ENCODE measurements at regions not wholly inside any gene's neighbourhood (a gene's known extent, or its start where the extent isn't known, plus 50 kb on each side); places are given as distances from the start of the nearest gene placed in this dataset.
A peak's percentile ranks its signal among the peaks of the same experiment; 100 is the strongest.

GRCh38 chr2:208570066-208570465, 163.5 kb downstream of the PTH2R start:
- WGBS (ENCODE audit: low lambda C conversion rate, missing lambda C conversion rate) = 94% methylated on average over 5 of the region's 5 CpGs
- no peak for DNase-seq (ENCODE audit: low spot score)
- Histone ChIP-seq H3K9me3 (ENCODE audit: low read depth) (no peaks in the 10 kb centered on the region), H3K27ac (no peak overlapping the region), H3K36me3 (replicated peaks; ENCODE audit: insufficient read depth, low read depth) (no peaks in the 10 kb centered on the region), H3K4me2 (no peak overlapping the region), H3K4me1 (ENCODE audit: insufficient read depth) (no peaks in the 10 kb centered on the region), H4K20me1 (ENCODE audit: insufficient read depth, poor library complexity, severe bottlenecking) (no peaks in the 10 kb centered on the region), H3K79me2 (no peaks in the 10 kb centered on the region), H3K27me3 (no peaks in the 10 kb centered on the region), H3K4me3 (no peak overlapping the region), H3K9me2 (replicated peaks; ENCODE audit: insufficient read depth) (no peaks in the 10 kb centered on the region), H2AFZ (no peak overlapping the region)
- TF ChIP-seq EZH2phosphoT487 (IDR thresholded peaks at IDR 0.05; ENCODE audit: low read depth, severe bottlenecking, unreplicated experiment) = no peak
- TF ChIP-seq, protein P1, sequence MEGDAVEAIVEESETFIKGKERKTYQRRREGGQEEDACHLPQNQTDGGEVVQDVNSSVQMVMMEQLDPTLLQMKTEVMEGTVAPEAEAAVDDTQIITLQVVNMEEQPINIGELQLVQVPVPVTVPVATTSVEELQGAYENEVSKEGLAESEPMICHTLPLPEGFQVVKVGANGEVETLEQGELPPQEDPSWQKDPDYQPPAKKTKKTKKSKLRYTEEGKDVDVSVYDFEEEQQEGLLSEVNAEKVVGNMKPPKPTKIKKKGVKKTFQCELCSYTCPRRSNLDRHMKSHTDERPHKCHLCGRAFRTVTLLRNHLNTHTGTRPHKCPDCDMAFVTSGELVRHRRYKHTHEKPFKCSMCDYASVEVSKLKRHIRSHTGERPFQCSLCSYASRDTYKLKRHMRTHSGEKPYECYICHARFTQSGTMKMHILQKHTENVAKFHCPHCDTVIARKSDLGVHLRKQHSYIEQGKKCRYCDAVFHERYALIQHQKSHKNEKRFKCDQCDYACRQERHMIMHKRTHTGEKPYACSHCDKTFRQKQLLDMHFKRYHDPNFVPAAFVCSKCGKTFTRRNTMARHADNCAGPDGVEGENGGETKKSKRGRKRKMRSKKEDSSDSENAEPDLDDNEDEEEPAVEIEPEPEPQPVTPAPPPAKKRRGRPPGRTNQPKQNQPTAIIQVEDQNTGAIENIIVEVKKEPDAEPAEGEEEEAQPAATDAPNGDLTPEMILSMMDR (IDR thresholded peaks at IDR 0.05; ENCODE audit: poor library complexity) = no peak
- TF ChIP-seq EZH2 (IDR thresholded peaks at IDR 0.05; ENCODE audit: borderline replicate concordance) = no peak

DNA sequence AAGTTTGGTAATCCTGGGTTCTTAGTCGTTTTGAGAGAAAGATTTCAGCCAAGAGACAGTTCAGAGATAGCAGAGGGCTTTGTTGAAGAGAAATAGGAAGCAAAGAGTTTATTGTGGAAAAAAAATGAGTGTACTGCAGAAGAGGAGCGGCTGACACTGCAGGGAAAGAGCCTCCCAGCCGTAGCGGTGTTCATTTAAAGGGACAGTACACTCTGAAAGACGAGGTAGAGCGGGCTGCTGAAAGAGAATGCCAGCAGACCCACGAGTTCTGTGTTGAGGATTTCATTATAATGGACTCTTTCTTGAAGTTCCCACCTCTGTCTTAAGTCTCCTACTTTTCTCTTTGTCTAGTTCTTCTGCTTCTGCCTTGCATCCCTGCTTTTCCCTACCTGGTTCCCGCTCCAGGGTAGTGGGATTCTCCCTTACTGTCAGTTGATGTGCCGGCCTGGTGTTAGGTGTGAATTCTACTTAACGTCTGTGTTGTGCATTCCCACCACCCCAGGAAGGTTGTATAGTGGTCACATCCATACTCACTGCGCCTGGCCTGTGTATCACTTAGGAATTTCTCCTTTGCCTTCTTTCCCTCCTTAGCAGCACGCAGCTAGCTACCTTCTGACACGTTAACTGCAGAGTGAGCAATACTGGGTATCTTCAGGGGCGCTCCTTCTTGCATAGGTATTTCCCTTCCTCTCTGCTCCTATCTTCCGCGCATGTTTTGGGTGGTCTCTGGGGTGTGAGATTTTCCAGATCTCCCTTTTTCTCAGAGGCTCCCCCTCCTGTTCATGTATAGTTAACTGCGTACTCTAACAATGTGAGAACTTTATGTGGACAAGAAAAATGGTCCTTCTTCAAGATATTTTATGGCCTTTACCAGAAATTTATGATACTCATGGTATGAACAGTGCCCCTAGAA, 164.5 kb downstream of the PTH2R start:
- H3K36me3 ChIP-seq (replicated peaks; ENCODE audit: insufficient read depth, low read depth) = no peaks in the 10 kb centered on the region
- peak overlapping the region; percentile 9 for H2AFZ ChIP-seq
- no peaks in the 10 kb centered on the region for H3K79me2 ChIP-seq
- TF ChIP-seq EZH2phosphoT487 (IDR thresholded peaks at IDR 0.05; ENCODE audit: low read depth, severe bottlenecking, unreplicated experiment) (no peak), EZH2 (IDR thresholded peaks at IDR 0.05; ENCODE audit: borderline replicate concordance) (no peak)
- TF ChIP-seq, protein P1 (IDR thresholded peaks at IDR 0.05; ENCODE audit: poor library complexity) = peak; percentile 14
- H3K9me3 ChIP-seq (ENCODE audit: low read depth) = no peaks in the 10 kb centered on the region
- WGBS (ENCODE audit: low lambda C conversion rate, missing lambda C conversion rate) = 42% methylated on average over 17 of the region's 17 CpGs
- no peak overlapping the region for H3K27ac ChIP-seq
- H3K4me3 ChIP-seq = no peak overlapping the region
- peak; percentile 15 for DNase-seq (ENCODE audit: low spot score)
- peak overlapping the region; percentile 28 for H3K4me2 ChIP-seq
- no peaks in the 10 kb centered on the region for H3K9me2 ChIP-seq (replicated peaks; ENCODE audit: insufficient read depth)
- H3K4me1 ChIP-seq (ENCODE audit: insufficient read depth) = no peaks in the 10 kb centered on the region
- no peaks in the 10 kb centered on the region for H3K27me3 ChIP-seq
- no peaks in the 10 kb centered on the region for H4K20me1 ChIP-seq (ENCODE audit: insufficient read depth, poor library complexity, severe bottlenecking)

- Histone ChIP-seq H3K4me2 (no peak overlapping the region), H3K4me1 (ENCODE audit: insufficient read depth) (no peaks in the 10 kb centered on the region), H3K27me3 (no peaks in the 10 kb centered on the region), H3K9me3 (ENCODE audit: low read depth) (no peaks in the 10 kb centered on the region), H3K27ac (no peak overlapping the region), H3K36me3 (replicated peaks; ENCODE audit: insufficient read depth, low read depth) (no peaks in the 10 kb centered on the region), H2AFZ (no peak overlapping the region), H3K4me3 (no peak overlapping the region), H4K20me1 (ENCODE audit: insufficient read depth, poor library complexity, severe bottlenecking) (no peaks in the 10 kb centered on the region), H3K79me2 (no peaks in the 10 kb centered on the region), H3K9me2 (replicated peaks; ENCODE audit: insufficient read depth) (no peaks in the 10 kb centered on the region)
- TF ChIP-seq EZH2phosphoT487 (IDR thresholded peaks at IDR 0.05; ENCODE audit: low read depth, severe bottlenecking, unreplicated experiment) (no peak), EZH2 (IDR thresholded peaks at IDR 0.05; ENCODE audit: borderline replicate concordance) (no peak)
- TF ChIP-seq, protein P1 (IDR thresholded peaks at IDR 0.05; ENCODE audit: poor library complexity) = no peak
- no peak for DNase-seq (ENCODE audit: low spot score)
These were observed 165.2 kb downstream of the PTH2R start for GRCh38 chr2:208571764-208572131.
